Mesendoderm (in vitro differentiated cells): ENCODE measurements at regions not wholly inside any gene's neighbourhood (a gene's known extent, or its start where the extent isn't known, plus 50 kb on each side); places are given as distances from the start of the nearest gene placed in this dataset.

Source experiments
- DNase-seq: peaks from one replicate; pipeline ENCODE4 v3.0.0; 2013
- H2AK5ac ChIP-seq: 2 replicates; pipeline ENCODE4 v1.6.1; 2013; ENCODE audit warnings: low read length, inconsistent platforms
- H2BK120ac ChIP-seq: 2 replicates; pipeline ENCODE4 v1.6.1; 2013; ENCODE audit warnings: low read depth, mild to moderate bottlenecking, low read length, moderate library complexity, mixed read lengths
- H2BK15ac ChIP-seq: replicated peaks from 2 replicates; pipeline ENCODE4 v1.6.1; 2013; ENCODE audit warnings: low read depth, mild to moderate bottlenecking, moderate library complexity
- H2BK5ac ChIP-seq: 2 replicates; pipeline ENCODE4 v1.6.1; 2013; ENCODE audit warnings: low read length, inconsistent platforms
- H3K18ac ChIP-seq: 2 replicates; pipeline ENCODE4 v1.6.1; 2013; ENCODE audit warnings: mild to moderate bottlenecking, low read length, mixed read lengths
- H3K23ac ChIP-seq: one replicate; pipeline ENCODE4 v1.6.1; 2013; ENCODE audit warnings: low read length
- H3K27ac ChIP-seq: 2 replicates; pipeline ENCODE4 v1.5.1; 2013; ENCODE audit warnings: low read depth, mild to moderate bottlenecking, inconsistent platforms, low read length, moderate library complexity
- H3K27me3 ChIP-seq: 2 replicates; pipeline ENCODE4 v1.6.1; 2013; ENCODE audit warnings: low read length, control low read depth, mild to moderate bottlenecking, inconsistent platforms; ENCODE audit not compliant: insufficient read depth, poor library complexity
- H3K36me3 ChIP-seq: 2 replicates; pipeline ENCODE4 v1.6.1; 2013; ENCODE audit warnings: low read length, inconsistent platforms; ENCODE audit not compliant: control insufficient read depth, insufficient read depth
- H3K4ac ChIP-seq: one replicate; pipeline ENCODE4 v1.6.1; 2013; ENCODE audit warnings: low read depth, mild to moderate bottlenecking, low read length, moderate library complexity
- H3K4me1 ChIP-seq: 2 replicates; pipeline ENCODE4 v1.6.1; 2013; ENCODE audit warnings: low read depth, low read length, inconsistent platforms; ENCODE audit not compliant: control insufficient read depth
- H3K4me2 ChIP-seq: 2 replicates; pipeline ENCODE4 v1.6.1; 2013; ENCODE audit warnings: low read length
- H3K4me3 ChIP-seq: 2 replicates; pipeline ENCODE4 v1.5.1; 2013; ENCODE audit warnings: mild to moderate bottlenecking, low read length
- H3K56ac ChIP-seq: one replicate; pipeline ENCODE4 v1.6.1; 2013; ENCODE audit warnings: low read length
- H3K79me1 ChIP-seq: 2 replicates; pipeline ENCODE4 v1.6.1; 2013; ENCODE audit warnings: low read length, inconsistent platforms
- H3K79me2 ChIP-seq: 2 replicates; pipeline ENCODE4 v1.6.1; 2013; ENCODE audit warnings: mild to moderate bottlenecking, low read length; ENCODE audit not compliant: control insufficient read depth, insufficient read depth
- H3K9ac ChIP-seq: 2 replicates; pipeline ENCODE4 v1.6.1; 2013; ENCODE audit warnings: low read length, inconsistent platforms
- H4K5ac ChIP-seq: one replicate; pipeline ENCODE4 v1.6.1; 2013; ENCODE audit warnings: low read length
- H4K8ac ChIP-seq: one replicate; pipeline ENCODE4 v1.6.1; 2013; ENCODE audit warnings: low read depth, mild to moderate bottlenecking, control low read depth, low read length, moderate library complexity
- WGBS: extraction: QIAGEN DNeasy Blood & Tissue Kit; methylation state at CpG from one replicate; pipeline ENCODE4 v1.1.7; 2013; ENCODE audit warnings: low lambda C conversion rate, missing lambda C conversion rate; ENCODE audit not compliant: insufficient coverage; ENCODE audit errors: extremely low coverage; 5-methylcytosine and 5-hydroxymethylcytosine counted together

DNA sequence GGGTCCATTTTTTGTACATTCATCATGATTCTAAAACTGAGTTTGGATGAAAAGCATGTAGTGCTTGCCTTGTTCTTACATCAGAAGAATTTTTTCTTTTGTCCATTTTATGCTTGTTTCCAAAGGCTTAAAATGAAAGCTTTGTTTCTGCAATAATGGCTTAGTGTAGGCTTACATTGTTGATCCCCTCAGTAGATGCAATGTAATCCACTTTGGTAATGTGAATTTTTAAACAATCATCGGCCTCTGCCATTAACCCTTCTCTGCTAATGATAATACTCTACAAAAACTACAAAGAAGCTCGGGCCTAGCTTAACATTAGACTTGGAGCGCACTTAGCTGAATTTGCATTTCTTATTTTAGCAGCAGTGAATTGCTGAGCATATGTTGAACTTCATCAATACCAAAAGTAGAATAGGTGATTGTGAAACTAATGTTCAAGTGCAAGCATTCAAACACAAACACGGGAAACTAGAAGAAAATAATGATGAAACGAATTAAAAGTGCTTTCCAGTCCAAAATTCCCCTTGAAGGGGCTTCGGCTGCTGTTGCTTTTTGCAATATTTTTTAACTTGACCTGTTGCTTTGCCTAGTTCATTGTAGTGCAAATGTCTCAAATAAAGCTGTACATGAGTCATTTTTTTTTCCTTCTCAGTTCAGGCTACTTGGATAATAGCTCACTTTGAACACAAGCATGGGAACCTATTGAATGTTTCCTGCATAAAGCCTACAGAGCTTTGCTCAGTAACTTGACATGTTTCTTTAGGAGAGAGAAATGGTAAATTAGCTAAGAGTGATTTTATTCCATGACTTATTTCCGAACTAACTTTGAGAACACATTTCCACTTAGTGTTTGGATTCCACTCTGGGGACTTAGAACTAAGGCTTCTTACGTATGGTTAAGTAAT is 66.5 kb downstream of the SLIT2 start:
- no CpG with 5 or more reads among the region's 8 CpGs for WGBS
- Histone ChIP-seq H3K79me1 (no peaks in the 10 kb centered on the region), H3K4ac (no peak overlapping the region), H3K4me2 (no peak overlapping the region), H3K18ac (no peak overlapping the region), H2BK5ac (no peak overlapping the region), H2BK120ac (no peak overlapping the region), H3K27me3 (no peaks in the 10 kb centered on the region), H4K5ac (no peak overlapping the region), H3K9ac (no peak overlapping the region), H3K56ac (no peak overlapping the region), H2BK15ac (no peak overlapping the region), H3K4me1 (no peaks in the 10 kb centered on the region), H3K27ac (no peak overlapping the region), H3K36me3 (no peaks in the 10 kb centered on the region), H3K79me2 (no peaks in the 10 kb centered on the region), H4K8ac (no peak overlapping the region), H2AK5ac (no peak overlapping the region), H3K23ac (no peak overlapping the region), H3K4me3 (no peak overlapping the region)
- DNase-seq, result no peak

DNA sequence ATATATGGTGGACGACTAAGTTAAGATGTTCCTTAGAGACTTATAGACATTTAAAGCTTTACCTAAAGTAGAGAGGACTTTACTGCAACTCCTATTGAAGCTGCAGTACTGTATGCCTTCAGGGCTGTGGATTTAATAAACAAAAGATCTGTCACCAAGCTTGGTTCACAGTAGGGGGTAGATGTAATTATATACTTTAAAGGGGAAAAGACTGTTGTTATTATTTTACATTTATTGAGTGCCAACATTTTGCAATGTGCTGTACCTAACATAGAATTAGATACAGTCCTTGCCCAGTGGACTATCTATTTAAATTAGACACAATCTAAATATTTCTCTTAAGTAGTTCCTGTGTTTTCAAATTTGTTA is 67.2 kb downstream of the SLIT2 start:
- no peak overlapping the region for H4K8ac ChIP-seq
- no peak overlapping the region for H3K27ac ChIP-seq
- H3K4me2 ChIP-seq, result no peak overlapping the region
- H3K4me1 ChIP-seq, result no peaks in the 10 kb centered on the region
- H3K36me3 ChIP-seq, result no peaks in the 10 kb centered on the region
- no peak overlapping the region for H2BK5ac ChIP-seq
- H3K56ac ChIP-seq, result no peak overlapping the region
- H3K9ac ChIP-seq, result no peak overlapping the region
- H2AK5ac ChIP-seq, result no peak overlapping the region
- no peak overlapping the region for H3K23ac ChIP-seq
- no peak overlapping the region for H2BK120ac ChIP-seq
- no peaks in the 10 kb centered on the region for H3K79me1 ChIP-seq
- no peaks in the 10 kb centered on the region for H3K79me2 ChIP-seq
- H3K27me3 ChIP-seq, result no peaks in the 10 kb centered on the region
- DNase-seq, result no peak
- WGBS, result no CpG with 5 or more reads among the region's 1 CpG
- no peak overlapping the region for H2BK15ac ChIP-seq
- no peak overlapping the region for H4K5ac ChIP-seq
- H3K18ac ChIP-seq, result no peak overlapping the region
- no peak overlapping the region for H3K4ac ChIP-seq
- no peak overlapping the region for H3K4me3 ChIP-seq

DNA sequence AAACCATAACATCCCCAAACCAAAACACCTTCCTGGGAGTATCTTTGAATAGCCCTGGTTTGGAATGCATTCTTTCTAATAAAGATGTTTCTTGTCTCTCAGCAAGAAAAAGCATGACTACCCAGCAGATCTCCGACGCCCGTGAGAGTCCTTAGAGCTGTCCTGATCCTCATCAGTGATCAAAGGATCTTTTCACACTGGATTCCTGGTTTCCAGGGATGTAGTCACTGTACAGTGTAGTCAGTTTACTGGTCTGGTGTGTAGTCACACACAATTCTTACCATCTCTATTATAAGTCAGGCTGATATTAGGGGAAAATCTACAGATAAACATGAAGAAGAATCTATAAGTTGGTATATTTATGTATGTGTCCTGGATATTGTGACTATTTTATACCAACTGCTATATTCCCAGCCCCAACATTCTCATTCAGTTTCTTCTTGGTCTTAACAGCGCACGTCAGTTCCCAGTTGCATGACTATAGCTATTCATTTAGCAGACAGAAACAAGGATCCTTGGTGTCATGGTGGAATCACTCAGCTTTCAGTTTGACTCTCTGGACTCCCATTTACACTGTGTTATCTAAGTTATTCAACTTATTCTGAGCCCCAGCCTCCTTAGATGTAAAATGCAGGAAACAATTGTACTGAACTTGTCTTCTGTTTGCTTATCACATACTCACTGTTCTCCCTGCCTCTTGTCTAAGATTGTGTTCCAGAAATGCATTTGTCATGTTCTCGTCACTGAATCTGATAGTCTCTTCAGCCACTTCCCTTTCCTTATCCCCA is 68.3 kb downstream of the SLIT2 start:
- no peak overlapping the region for H4K5ac ChIP-seq
- H3K79me1 ChIP-seq, result no peaks in the 10 kb centered on the region
- no peak overlapping the region for H3K18ac ChIP-seq
- no peak overlapping the region for H3K4me3 ChIP-seq
- H2BK5ac ChIP-seq, result no peak overlapping the region
- no peak overlapping the region for H3K4ac ChIP-seq
- WGBS, result no CpG with 5 or more reads among the region's 6 CpGs
- no peak overlapping the region for H3K4me2 ChIP-seq
- H2BK15ac ChIP-seq, result no peak overlapping the region
- no peaks in the 10 kb centered on the region for H3K27me3 ChIP-seq
- H3K23ac ChIP-seq, result no peak overlapping the region
- H2BK120ac ChIP-seq, result no peak overlapping the region
- no peaks in the 10 kb centered on the region for H3K79me2 ChIP-seq
- DNase-seq, result no peak
- no peaks in the 10 kb centered on the region for H3K36me3 ChIP-seq
- no peak overlapping the region for H3K56ac ChIP-seq
- H3K9ac ChIP-seq, result no peak overlapping the region
- no peak overlapping the region for H4K8ac ChIP-seq
- no peaks in the 10 kb centered on the region for H3K4me1 ChIP-seq
- H3K27ac ChIP-seq, result no peak overlapping the region
- H2AK5ac ChIP-seq, result no peak overlapping the region

DNA sequence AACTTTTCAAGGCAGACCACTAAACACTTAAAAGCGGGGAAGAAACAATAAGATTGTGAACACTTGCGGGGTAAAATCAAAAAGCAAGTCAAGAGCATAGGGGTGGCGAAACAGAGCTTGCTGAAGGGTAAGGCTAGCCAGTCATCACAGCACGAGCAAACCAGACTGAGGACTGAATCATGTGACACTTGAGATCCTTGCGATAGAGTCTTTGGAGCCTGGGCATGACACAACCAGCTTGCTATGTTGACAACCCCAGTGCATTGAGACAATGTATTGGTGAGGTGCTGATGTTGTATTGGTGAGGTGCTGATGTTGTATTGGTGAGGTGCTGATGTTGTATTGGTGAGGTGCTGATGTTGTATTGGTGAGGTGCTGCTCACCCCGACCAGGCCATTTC is 72.3 kb downstream of the SLIT2 start:
- no peak overlapping the region for H4K8ac ChIP-seq
- H3K4me2 ChIP-seq, result no peak overlapping the region
- no peak overlapping the region for H3K56ac ChIP-seq
- peak; percentile 95 for DNase-seq
- H2BK15ac ChIP-seq, result no peak overlapping the region
- no peak overlapping the region for H3K23ac ChIP-seq
- H3K4me3 ChIP-seq, result no peak overlapping the region
- no peak overlapping the region for H3K9ac ChIP-seq
- no peak overlapping the region for H3K18ac ChIP-seq
- no peaks in the 10 kb centered on the region for H3K79me2 ChIP-seq
- H3K4me1 ChIP-seq, result no peaks in the 10 kb centered on the region
- no peak overlapping the region for H3K4ac ChIP-seq
- H3K79me1 ChIP-seq, result peaks cover 2% of the 10 kb centered on the region
- no peak overlapping the region for H4K5ac ChIP-seq
- no CpG with 5 or more reads among the region's 6 CpGs for WGBS
- no peak overlapping the region for H2AK5ac ChIP-seq
- H3K27me3 ChIP-seq, result no peaks in the 10 kb centered on the region
- H3K36me3 ChIP-seq, result no peaks in the 10 kb centered on the region
- no peak overlapping the region for H2BK120ac ChIP-seq
- no peak overlapping the region for H2BK5ac ChIP-seq
- H3K27ac ChIP-seq, result no peak overlapping the region

DNA sequence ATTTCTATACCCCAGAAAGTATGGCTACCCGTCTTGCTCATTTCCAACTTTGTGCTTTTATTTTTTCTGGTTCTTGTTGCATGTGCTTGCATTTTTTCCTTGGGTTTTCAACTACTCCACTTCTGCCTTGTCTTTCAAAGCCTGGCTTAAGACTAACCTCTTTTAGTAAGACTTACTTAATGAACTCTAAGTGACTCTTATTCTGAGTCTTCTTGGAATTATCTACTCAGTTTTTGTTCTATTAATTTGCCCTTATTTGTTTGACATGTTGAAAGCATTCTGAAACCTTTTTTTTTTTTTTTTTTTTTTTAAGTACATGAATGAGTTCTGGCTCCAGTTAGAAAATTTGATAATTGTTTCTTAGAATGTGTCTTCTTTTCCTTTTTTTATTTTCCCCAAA is 74.8 kb downstream of the SLIT2 start:
- no CpG with 5 or more reads among the region's 1 CpG for WGBS
- Histone ChIP-seq H3K79me1 (peaks cover 2% of the 10 kb centered on the region), H2BK5ac (no peak overlapping the region), H3K4me3 (no peak overlapping the region), H3K56ac (no peak overlapping the region), H3K18ac (no peak overlapping the region), H2AK5ac (no peak overlapping the region), H3K4me1 (no peaks in the 10 kb centered on the region), H3K9ac (no peak overlapping the region), H2BK120ac (no peak overlapping the region), H3K27me3 (no peaks in the 10 kb centered on the region), H3K27ac (no peak overlapping the region), H3K4me2 (no peak overlapping the region), H2BK15ac (no peak overlapping the region), H4K8ac (no peak overlapping the region), H3K23ac (no peak overlapping the region), H3K79me2 (no peaks in the 10 kb centered on the region), H4K5ac (no peak overlapping the region), H3K36me3 (no peaks in the 10 kb centered on the region), H3K4ac (no peak overlapping the region)
- no peak for DNase-seq
